GM21717 (cell line): ENCODE measurements at regions not wholly inside any gene's neighbourhood (a gene's known extent, or its start where the extent isn't known, plus 50 kb on each side); places are given as distances from the start of the nearest gene placed in this dataset.
"Not testable (repeated sequence)": the region's sequence is repeated elsewhere in the genome, so short reads cannot be mapped to it uniquely, and the experiment has no call there.

ENCODE experiments used
- ATAC-seq: cut with Tn5 transposase; IDR thresholded peaks from one replicate; pipeline ENCODE4 v1.9.1; 2021; ENCODE audit warnings: mild to moderate bottlenecking, moderate library complexity; ENCODE audit not compliant: unreplicated experiment

GRCh38 chr13:42396901-42397655 lies 125.1 kb downstream of the AKAP11 start:
- ATAC-seq: no peak

- no peak for ATAC-seq
Observed at GRCh38 chr13:42398533-42398932, 126.6 kb downstream of the AKAP11 start.

- ATAC-seq: no peak
Observed at GRCh38 chr13:42400188-42400833, 128.4 kb downstream of the AKAP11 start.

GRCh38 chr13:42401376-42401775 lies 129.4 kb downstream of the AKAP11 start:
- ATAC-seq: no peak

GRCh38 chr13:42405665-42406390 lies 133.9 kb downstream of the AKAP11 start:
- peak; percentile 82 for ATAC-seq

GRCh38 chr13:42409075-42409474 lies 137.1 kb downstream of the AKAP11 start:
- no peak for ATAC-seq

GRCh38 chr13:42409551-42409950 lies 137.6 kb downstream of the AKAP11 start:
- ATAC-seq: no peak

- ATAC-seq: no peak
Observed at GRCh38 chr13:42412812-42413483, 141.0 kb downstream of the AKAP11 start.

- no peak for ATAC-seq
Observed at GRCh38 chr13:42413484-42413815, 141.5 kb downstream of the AKAP11 start.

- no peak for ATAC-seq
Observed at GRCh38 chr13:42417626-42418025, 145.7 kb downstream of the AKAP11 start.

- ATAC-seq: no peak
Observed at GRCh38 chr13:42418184-42418583, 146.2 kb downstream of the AKAP11 start.

GRCh38 chr13:42420304-42420703 lies 148.4 kb downstream of the AKAP11 start:
- no peak for ATAC-seq

GRCh38 chr13:42422681-42423080 lies 150.7 kb downstream of the AKAP11 start:
- ATAC-seq: no peak

- ATAC-seq: no peak
Observed at GRCh38 chr13:42424182-42424581, 149.8 kb upstream of the TNFSF11 start.

GRCh38 chr13:42445354-42445753 lies 128.6 kb upstream of the TNFSF11 start:
- ATAC-seq: no peak

- ATAC-seq: not testable (repeated sequence)
Observed at GRCh38 chr13:42446597-42446996, 127.4 kb upstream of the TNFSF11 start.

- ATAC-seq: no peak
Observed at GRCh38 chr13:42453091-42453645, 120.8 kb upstream of the TNFSF11 start.

- no peak for ATAC-seq
Observed at GRCh38 chr13:42454749-42455148, 119.2 kb upstream of the TNFSF11 start.

GRCh38 chr13:42458193-42458592 lies 115.8 kb upstream of the TNFSF11 start:
- ATAC-seq: no peak

GRCh38 chr13:42466123-42466522 lies 107.8 kb upstream of the TNFSF11 start:
- no peak for ATAC-seq

GRCh38 chr13:42466609-42467008 lies 107.3 kb upstream of the TNFSF11 start:
- no peak for ATAC-seq
